GM10266 (cell line): ENCODE measurements at regions not wholly inside any gene's neighbourhood (a gene's known extent, or its start where the extent isn't known, plus 50 kb on each side); places are given as distances from the start of the nearest gene placed in this dataset.

Experiments used
- DNase-seq: peaks from one replicate; pipeline ENCODE4 v3.0.0; 2012; ENCODE audit errors: extremely low spot score
- TF ChIP-seq, protein P1 (sequence below): IDR thresholded peaks from 2 replicates; pipeline ENCODE4 v1.5.1; 2012; ENCODE audit warnings: mild to moderate bottlenecking, low read depth; ENCODE audit not compliant: control insufficient read depth, insufficient read depth; ENCODE audit errors: missing control alignments

DNA sequence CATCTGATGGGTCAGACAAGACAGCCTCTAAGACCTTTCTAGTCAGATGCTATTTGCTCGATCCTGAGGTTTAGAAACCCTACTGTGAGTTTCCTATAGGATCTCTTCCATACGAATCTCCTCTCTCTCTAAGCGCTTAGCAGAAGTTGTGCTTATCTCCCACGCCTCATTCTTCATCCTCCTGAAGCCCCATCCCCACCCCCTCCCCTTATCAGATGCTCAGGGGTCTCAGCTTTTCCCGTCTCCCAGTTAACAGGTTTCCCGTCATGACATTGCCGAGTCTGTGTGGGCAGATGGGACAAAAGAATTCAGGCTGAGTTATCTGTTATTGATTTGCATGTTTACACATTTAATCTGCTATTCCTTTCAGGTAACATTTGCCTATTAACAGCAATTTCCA is 99.0 kb upstream of the PIRT start:
- TF ChIP-seq, protein P1, sequence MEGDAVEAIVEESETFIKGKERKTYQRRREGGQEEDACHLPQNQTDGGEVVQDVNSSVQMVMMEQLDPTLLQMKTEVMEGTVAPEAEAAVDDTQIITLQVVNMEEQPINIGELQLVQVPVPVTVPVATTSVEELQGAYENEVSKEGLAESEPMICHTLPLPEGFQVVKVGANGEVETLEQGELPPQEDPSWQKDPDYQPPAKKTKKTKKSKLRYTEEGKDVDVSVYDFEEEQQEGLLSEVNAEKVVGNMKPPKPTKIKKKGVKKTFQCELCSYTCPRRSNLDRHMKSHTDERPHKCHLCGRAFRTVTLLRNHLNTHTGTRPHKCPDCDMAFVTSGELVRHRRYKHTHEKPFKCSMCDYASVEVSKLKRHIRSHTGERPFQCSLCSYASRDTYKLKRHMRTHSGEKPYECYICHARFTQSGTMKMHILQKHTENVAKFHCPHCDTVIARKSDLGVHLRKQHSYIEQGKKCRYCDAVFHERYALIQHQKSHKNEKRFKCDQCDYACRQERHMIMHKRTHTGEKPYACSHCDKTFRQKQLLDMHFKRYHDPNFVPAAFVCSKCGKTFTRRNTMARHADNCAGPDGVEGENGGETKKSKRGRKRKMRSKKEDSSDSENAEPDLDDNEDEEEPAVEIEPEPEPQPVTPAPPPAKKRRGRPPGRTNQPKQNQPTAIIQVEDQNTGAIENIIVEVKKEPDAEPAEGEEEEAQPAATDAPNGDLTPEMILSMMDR, result no peak
- DNase-seq, result no peak

DNA sequence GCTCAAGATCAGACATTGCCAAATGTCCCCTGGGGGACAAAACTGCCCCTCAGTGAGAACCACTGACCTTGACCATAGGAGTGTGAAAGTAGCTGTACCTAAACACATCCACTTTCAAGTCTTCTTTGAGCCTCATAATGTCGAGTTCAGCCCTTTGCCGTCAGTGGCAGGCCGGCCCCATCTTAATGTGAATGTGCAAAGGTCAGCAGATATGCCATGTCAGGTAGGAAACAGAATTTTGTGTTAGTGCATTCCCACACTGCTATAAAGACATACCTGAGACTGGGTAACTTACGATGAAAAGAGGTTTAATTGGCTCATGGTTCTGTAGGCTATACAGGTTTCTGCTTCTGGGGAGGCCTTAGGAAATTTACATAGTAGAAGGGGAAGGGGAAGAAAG is 95.1 kb upstream of the PIRT start:
- no peak for DNase-seq
- TF ChIP-seq, protein P1, result no peak

DNA sequence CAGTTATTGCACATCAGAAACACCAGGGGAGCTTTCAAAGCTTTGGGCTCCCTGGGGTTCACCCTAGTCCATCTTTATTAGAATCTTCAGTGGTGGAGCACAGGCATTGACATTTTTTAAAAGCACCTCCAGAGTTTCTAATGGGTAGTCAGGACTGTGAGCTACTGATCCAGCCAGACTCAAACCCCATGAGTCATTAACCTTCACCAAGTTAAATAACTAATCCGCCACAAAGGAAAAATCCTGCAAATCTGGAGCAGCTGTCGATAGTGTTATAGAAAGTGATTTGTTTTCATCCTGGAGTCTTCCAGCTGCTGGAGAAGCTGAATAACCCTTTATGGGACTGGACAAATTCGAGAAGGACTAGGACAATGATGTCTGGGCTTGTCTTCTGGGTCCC is 93.2 kb upstream of the PIRT start:
- TF ChIP-seq, protein P1, result no peak
- no peak for DNase-seq

DNA sequence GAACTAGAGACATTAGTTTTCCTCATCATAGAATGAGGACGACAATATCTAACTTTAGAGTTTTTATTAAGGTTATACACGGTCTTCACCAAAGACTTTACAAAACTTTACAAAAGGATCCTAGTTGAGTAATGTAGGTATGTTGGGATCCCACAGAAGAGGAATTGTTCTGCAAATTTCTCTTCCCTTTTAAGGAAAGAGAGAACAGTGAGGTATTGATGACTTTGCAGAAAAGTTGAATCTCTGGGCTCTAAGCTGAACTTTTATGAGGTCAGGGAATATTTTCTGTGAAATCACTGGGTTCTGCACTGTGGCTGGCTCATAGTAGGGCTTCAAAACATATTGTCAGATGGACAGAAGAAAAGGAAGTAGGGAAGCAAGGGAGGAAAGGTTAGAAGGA is 89.8 kb upstream of the PIRT start:
- no peak for DNase-seq
- TF ChIP-seq, protein P1, result no peak

DNA sequence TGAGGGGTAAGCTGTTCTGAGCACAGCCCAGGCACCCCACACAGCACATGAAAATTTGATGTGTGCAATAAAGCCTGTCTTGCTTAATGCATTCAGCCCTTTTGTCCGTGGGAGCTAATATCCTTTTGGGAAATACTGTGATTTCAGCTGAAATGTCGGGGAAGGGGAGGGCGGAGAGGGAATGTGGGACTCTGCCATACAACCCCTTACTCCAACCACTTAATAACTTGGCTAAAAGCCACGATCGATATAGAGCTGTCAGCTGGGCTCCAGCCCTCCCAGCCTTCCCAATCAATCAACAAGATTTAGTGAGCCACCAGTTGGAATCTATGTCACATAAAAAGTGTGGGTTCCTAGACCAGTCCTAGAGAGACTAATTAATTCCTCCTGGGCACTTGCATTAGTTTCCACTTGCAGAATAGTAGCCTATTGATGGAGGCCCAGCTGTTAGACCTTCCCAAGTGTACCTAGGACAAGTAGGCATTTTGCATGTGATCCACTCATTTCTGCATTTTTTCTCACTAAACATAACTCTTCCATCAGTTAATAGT is 82.7 kb upstream of the PIRT start:
- DNase-seq, result no peak
- TF ChIP-seq, protein P1, result no peak

DNA sequence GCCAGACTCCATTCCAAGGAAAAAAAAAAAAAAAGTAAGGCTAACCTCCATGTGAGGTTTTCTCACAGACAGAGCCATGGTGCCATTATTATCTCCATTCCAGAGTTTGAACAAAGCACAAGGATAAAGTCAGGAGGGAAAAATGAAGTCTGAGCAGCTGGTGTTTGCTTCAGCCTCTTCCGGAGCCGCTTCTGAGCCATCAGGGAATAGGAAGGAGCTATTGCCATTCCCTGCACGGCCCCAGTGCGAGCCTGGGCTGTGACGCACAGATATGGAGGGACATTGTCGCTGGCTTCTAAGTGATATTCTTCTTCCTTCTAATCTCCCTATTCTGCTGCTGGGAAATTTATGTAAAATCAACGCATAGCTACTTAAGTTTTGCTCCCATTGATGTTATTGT is 69.5 kb upstream of the PIRT start:
- TF ChIP-seq, protein P1, result no peak

DNA sequence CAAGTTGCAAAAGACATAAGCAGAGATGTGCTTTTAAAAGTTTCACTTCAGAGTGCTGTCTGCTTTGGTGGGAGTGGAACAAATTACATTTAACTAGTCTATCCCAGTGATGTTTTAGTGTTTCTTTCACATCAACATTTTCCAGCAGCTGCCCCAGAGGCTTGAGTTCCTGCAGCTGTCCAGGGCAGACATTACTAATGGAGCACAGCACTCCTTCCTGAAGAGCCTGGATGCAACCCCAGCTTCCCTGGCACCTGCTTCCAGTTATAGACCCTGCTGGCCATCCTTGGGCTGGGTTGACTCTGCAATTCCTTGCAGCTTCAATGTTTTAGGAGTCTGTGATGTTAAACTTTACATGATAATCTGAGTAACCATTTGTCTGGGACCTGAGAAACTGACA is 61.4 kb upstream of the PIRT start:
- TF ChIP-seq, protein P1, result no peak
- no peak for DNase-seq

More for the DNA sequence above, 69.5 kb upstream of the PIRT start:
- DNase-seq, result no peak

DNA sequence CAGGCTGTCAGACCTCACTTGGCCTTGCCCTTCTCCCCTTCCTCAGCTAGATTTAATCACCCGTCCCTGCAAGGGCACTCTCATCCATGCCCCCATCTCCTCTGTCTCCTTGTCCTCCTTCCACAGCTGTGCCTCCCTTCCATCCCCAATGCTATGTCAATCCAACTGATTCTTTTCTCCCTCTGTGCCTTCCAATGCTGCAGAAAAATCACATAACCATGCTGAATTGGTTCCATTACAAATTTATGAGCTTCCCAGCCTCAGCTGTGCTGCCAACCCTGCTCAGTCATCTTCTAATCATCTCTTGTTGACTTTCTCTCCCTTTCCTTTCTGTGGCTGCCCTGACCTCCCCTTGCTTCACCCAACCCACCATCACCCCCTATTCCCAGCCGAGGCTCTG is 56.3 kb upstream of the PIRT start:
- no peak for DNase-seq
- TF ChIP-seq, protein P1, result no peak
